ENCODE measurements at regions not wholly inside any gene's neighbourhood (a gene's known extent, or its start where the extent isn't known, plus 50 kb on each side); places are given as distances from the start of the nearest gene placed in this dataset.

GRCh38 chr12:98113548-98113947 is 401.8 kb upstream of the TMPO start:
- whole genome bisulfite sequencing (ENCODE audit: extremely low coverage, insufficient read length, low lambda C conversion rate): no CpG with 5 or more reads among the region's 2 CpGs

More at GRCh38 chr12:98113548-98113947, 401.8 kb upstream of the TMPO start:
- Mint-ChIP-seq H3K9me3 (no peaks in the 10 kb centered on the region), H3K4me1 (peaks cover 17 to 18% of the 10 kb centered on the region in 2 experiments), H3K27ac (no peak overlapping the region; a peak in 1 of 7 replicates), H3K36me3 (ENCODE audit: insufficient read depth in 1 of 3, low read depth in 3 of 3) (no peaks in the 10 kb centered on the region), H3K27me3 (ENCODE audit: low read depth) (no peaks in the 10 kb centered on the region), H3K4me3 (no peak overlapping the region)
- Histone ChIP-seq H3K4me1 (ENCODE audit: insufficient read depth, low read length) (no peaks in the 10 kb centered on the region), H3K4me2 (ENCODE audit: insufficient read depth, insufficient read length, low read length) (no peak overlapping the region), H4K20me1 (ENCODE audit: control insufficient read depth, insufficient read depth, insufficient read length) (no peaks in the 10 kb centered on the region), H3K27me3 (ENCODE audit: insufficient read depth, low read length) (no peaks in the 10 kb centered on the region), H3K14ac (ENCODE audit: insufficient read depth, low read length) (no peak overlapping the region), H4K5ac (ENCODE audit: insufficient read length, low read depth, low read length) (no peak overlapping the region), H3K56ac (ENCODE audit: insufficient read length, low read depth, low read length) (no peak overlapping the region), H3K23ac (ENCODE audit: insufficient read length, low read depth, low read length) (no peak overlapping the region), H2BK5ac (ENCODE audit: insufficient read length, low read length) (no peak overlapping the region), H2BK15ac (ENCODE audit: low read depth, low read length) (no peak overlapping the region), H3K23me2 (ENCODE audit: insufficient read length, low read depth, low read length, poor library complexity, severe bottlenecking) (no peaks in the 10 kb centered on the region), H2AFZ (ENCODE audit: low read length) (no peak overlapping the region), H3K79me2 (ENCODE audit: insufficient read depth, low read length) (no peaks in the 10 kb centered on the region), H2BK20ac (ENCODE audit: low read depth, low read length, poor library complexity, severe bottlenecking) (no peak overlapping the region), H3K9ac (ENCODE audit: extremely low read depth, insufficient read length, low read length) (no peak overlapping the region), H2AK5ac (ENCODE audit: insufficient read length, low read length) (no peak overlapping the region), H3K18ac (ENCODE audit: insufficient read length, low read depth, low read length) (no peak overlapping the region), H3K9me3 (ENCODE audit: control insufficient read depth, low read depth, low read length) (no peaks in the 10 kb centered on the region), H3K4ac (ENCODE audit: low read depth, low read length) (no peak overlapping the region), H3K27ac (ENCODE audit: insufficient read length, low read depth, low read length) (no peak overlapping the region), H4K91ac (ENCODE audit: insufficient read length, low read depth, low read length) (no peak overlapping the region), H3T11ph (ENCODE audit: low read length) (no peak overlapping the region), H2BK120ac (ENCODE audit: low read depth, low read length, poor library complexity, severe bottlenecking) (no peak overlapping the region), H2BK12ac (ENCODE audit: insufficient read length, low read depth, low read length) (no peak overlapping the region), H3K79me1 (ENCODE audit: insufficient read depth, low read depth, low read length, poor library complexity, severe bottlenecking) (no peaks in the 10 kb centered on the region), H4K8ac (replicated peaks; ENCODE audit: insufficient read length, low read depth, low read length) (no peak overlapping the region)
- TF ChIP-seq, protein P1, sequence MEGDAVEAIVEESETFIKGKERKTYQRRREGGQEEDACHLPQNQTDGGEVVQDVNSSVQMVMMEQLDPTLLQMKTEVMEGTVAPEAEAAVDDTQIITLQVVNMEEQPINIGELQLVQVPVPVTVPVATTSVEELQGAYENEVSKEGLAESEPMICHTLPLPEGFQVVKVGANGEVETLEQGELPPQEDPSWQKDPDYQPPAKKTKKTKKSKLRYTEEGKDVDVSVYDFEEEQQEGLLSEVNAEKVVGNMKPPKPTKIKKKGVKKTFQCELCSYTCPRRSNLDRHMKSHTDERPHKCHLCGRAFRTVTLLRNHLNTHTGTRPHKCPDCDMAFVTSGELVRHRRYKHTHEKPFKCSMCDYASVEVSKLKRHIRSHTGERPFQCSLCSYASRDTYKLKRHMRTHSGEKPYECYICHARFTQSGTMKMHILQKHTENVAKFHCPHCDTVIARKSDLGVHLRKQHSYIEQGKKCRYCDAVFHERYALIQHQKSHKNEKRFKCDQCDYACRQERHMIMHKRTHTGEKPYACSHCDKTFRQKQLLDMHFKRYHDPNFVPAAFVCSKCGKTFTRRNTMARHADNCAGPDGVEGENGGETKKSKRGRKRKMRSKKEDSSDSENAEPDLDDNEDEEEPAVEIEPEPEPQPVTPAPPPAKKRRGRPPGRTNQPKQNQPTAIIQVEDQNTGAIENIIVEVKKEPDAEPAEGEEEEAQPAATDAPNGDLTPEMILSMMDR (conservative IDR thresholded peaks at IDR 0.05): no peak
- no peak for DNase-seq

Data from H9 (cell line).